ENCODE measurements at regions not wholly inside any gene's neighbourhood (a gene's known extent, or its start where the extent isn't known, plus 50 kb on each side); places are given as distances from the start of the nearest gene placed in this dataset.

DNA sequence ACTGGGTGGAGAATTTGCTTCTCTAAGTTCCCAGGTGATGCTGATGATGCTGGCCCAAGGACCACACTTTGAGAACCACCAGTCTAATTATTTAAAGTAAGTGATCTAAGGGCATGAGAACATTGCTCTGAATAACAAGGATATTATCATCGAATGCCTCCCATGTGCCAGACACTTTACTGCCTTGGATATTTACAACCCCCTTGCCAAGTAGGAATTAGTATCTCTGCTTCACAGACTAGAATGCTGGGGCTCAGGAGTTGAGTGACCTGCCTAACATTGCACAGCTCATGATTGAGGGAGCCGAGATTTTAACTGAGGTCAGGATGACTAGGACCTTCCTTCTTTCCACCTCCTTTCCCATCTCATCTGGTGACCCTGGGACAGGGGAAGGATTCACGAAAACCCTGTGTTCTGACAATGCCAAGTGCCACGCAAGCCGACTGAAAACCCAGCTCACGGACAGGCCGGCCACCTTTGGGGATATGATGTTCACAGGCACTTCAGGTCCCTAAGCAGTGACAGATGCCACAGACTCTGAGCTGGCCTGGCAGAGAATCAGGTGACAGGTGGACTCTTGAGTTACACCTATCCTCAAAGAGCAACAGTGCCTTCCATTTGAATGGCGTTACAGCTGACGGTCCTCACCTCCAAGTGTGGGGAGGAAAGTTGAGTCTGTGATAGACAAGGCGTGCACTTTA is 230.7 kb downstream of the TOMM20 start:
- H3K4me3 ChIP-seq (ENCODE audit: control insufficient read depth, low read depth, low read length), result no peak overlapping the region
- DNase-seq (ENCODE audit: low read depth), result no peak
- TF ChIP-seq, protein P1, sequence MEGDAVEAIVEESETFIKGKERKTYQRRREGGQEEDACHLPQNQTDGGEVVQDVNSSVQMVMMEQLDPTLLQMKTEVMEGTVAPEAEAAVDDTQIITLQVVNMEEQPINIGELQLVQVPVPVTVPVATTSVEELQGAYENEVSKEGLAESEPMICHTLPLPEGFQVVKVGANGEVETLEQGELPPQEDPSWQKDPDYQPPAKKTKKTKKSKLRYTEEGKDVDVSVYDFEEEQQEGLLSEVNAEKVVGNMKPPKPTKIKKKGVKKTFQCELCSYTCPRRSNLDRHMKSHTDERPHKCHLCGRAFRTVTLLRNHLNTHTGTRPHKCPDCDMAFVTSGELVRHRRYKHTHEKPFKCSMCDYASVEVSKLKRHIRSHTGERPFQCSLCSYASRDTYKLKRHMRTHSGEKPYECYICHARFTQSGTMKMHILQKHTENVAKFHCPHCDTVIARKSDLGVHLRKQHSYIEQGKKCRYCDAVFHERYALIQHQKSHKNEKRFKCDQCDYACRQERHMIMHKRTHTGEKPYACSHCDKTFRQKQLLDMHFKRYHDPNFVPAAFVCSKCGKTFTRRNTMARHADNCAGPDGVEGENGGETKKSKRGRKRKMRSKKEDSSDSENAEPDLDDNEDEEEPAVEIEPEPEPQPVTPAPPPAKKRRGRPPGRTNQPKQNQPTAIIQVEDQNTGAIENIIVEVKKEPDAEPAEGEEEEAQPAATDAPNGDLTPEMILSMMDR (IDR thresholded peaks at IDR 0.05; ENCODE audit: control insufficient read depth, insufficient read depth, low read depth, low read length, missing control alignments), result no peak

DNA sequence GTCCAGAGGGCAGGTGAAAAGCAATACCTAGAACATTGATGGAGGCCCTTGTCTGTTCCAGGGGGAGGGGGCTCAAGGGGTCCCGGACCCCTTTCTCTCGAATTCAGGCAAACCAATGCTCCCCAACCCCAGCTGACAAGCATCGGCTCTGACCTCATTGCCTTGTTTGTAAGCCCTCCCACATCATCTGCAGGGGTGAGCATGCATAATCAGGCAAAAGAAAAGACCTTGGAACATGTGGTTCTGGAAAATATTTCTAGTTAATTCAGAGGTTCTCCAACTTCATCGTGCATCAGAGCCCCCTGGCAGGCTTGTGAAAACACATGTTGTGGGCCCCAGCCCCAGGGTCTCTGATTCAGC is 231.3 kb downstream of the TOMM20 start:
- DNase-seq (ENCODE audit: low read depth), result no peak
- no peak overlapping the region for H3K4me3 ChIP-seq (ENCODE audit: control insufficient read depth, low read depth, low read length)
- TF ChIP-seq, protein P1 (IDR thresholded peaks at IDR 0.05; ENCODE audit: control insufficient read depth, insufficient read depth, low read depth, low read length, missing control alignments), result no peak

DNA sequence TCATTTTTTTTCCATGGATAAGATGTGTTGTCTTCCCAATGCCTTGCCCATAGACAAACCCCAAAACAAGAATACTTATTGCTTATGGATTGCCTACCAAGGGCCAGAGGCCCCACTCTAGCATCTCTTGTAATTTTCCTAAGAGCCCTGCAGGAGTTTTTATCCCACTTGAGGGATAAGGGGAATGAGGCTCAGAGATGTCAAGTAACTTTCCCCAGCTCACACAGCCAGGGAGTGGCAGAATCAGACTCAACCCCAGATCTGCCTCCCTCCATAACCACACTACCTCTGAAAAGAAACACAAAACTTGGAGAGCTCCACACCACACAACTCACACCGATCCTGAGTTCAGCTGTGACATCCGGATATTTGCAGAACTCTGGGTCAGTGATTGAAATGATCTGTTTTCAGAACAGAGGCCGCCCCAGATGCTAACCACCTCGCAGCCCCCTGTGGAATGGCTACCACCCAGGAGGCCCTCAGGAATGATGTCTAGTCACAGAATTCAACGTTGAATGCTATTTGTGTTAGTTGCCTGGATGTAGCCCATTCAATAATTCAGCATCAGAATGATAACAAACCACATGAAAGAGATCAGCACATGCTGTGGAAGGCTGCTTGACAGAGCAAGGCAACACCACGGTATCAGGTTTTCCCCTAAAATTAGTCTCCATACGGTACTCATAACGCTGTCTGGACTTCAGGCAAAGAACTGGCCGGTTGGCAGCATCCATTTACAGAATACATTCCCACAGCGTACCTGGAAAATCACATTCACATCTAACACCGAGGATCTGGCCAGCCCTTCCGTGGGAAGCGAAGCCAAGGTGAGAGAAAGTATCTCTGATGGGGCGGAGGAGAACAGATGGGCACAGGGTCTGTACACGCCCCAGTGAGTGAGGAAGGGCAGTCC is 231.9 kb downstream of the TOMM20 start:
- no peak for DNase-seq (ENCODE audit: low read depth)
- TF ChIP-seq, protein P1 (IDR thresholded peaks at IDR 0.05; ENCODE audit: control insufficient read depth, insufficient read depth, low read depth, low read length, missing control alignments), result no peak
- no peak overlapping the region for H3K4me3 ChIP-seq (ENCODE audit: control insufficient read depth, low read depth, low read length)

DNA sequence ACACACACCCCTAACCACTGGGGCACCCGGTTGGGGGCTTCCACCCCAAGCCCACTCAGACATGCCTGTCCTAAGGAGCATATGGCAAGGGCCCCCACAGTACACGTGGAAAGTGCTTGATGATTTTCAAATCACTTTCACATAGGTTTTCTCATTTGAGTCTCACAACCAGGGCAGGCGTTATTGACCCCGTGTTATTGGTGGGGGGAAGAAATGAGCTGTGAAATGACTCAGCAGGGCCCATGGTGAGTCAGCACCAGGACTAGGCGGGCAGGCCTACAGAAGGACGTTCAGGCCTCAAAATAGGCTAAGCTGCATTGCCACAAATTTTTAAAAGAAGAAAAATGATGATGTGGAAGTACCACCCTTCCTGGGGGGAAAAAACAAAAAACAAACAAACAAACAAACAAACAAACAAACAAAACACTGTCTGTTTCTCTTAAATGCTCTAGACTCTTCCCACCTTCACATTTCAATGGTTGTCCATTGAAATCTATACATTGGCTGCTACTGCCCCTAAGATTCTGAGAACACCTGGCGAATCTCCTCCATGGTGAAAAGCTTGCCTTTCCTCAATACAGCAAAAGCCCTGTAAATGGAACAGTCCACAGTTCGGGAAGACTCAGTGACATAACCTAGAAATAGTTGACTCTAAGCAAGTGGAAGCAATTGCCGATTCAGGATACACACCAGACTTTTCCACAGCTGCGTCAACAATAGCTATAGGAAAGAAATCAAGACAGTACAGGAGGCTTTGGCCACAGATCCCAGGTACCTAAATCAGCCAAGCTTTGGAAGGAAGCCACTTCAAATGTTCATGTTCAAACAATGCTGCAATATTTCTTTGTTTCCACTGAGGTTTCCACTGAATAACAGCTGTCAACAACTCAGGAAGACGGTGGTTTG is 234.7 kb downstream of the TOMM20 start:
- peak; percentile 20 for DNase-seq (ENCODE audit: low read depth)
- TF ChIP-seq, protein P1 (IDR thresholded peaks at IDR 0.05; ENCODE audit: control insufficient read depth, insufficient read depth, low read depth, low read length, missing control alignments), result no peak
- no peak overlapping the region for H3K4me3 ChIP-seq (ENCODE audit: control insufficient read depth, low read depth, low read length)

DNA sequence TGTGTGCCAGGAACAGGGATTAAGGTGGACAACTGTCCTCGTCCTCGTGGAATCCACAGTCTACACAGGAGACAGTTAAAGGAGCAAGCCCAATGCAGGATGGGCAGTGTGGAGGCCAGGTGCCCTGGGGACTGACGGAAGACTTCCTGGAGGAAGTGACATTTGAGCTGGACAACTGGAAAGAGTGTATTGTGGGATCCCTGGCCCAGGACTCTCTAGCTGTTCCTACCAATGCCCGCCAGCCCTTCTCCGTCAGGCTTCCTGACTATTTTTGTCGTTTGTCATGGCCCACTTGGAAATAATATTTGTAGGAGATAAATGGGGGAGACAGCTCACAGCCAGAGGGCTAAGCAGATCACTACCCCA is 235.3 kb downstream of the TOMM20 start:
- TF ChIP-seq, protein P1 (IDR thresholded peaks at IDR 0.05; ENCODE audit: control insufficient read depth, insufficient read depth, low read depth, low read length, missing control alignments), result no peak
- no peak for DNase-seq (ENCODE audit: low read depth)
- H3K4me3 ChIP-seq (ENCODE audit: control insufficient read depth, low read depth, low read length), result no peak overlapping the region

DNA sequence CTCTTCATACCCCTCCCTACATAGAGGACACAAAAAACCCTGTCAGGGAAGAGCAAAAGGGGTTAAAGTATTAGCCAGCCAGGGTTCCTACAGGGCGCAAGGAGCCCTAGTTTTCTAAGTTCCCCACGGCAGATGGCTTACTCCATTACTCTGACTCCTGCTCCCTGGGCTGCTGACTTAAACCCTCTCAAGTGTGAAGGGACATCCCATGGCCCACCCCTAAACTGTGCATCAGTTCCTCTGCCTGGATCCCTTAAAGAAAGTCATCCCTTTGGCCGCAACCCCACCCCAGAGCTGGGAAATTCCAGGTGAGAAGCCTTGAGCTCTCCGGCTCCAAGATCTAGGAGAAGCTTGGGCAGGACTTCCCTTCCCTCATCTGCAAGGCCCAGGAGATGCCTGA is 236.0 kb downstream of the TOMM20 start:
- no peak overlapping the region for H3K4me3 ChIP-seq (ENCODE audit: control insufficient read depth, low read depth, low read length)
- TF ChIP-seq, protein P1 (IDR thresholded peaks at IDR 0.05; ENCODE audit: control insufficient read depth, insufficient read depth, low read depth, low read length, missing control alignments), result no peak
- DNase-seq (ENCODE audit: low read depth), result no peak
